SK-N-SH (cell line): ENCODE measurements at regions not wholly inside any gene's neighbourhood (a gene's known extent, or its start where the extent isn't known, plus 50 kb on each side); places are given as distances from the start of the nearest gene placed in this dataset.

Experiments
- CTCF ChIA-PET: fragments of 300-600, 350-600 bp; formaldehyde crosslinking; extraction: SDS; loops from one replicate; lab custom pipeline; 2021; lab: Yijun Ruan, JAX
- POLR2A ChIA-PET: fragments of 350-600 bp; sonication (Branson Sonifier 250); formaldehyde crosslinking; extraction: SDS; loops from one replicate; lab custom pipeline; 2020; ENCODE audit warnings: antibody characterized with exemption, inconsistent platforms; lab: Yijun Ruan, JAX
- DNase-seq: peaks from one replicate; pipeline ENCODE4 v3.0.0; 2012
- H2AFZ ChIP-seq: fragments of 200-600 bp; sonication (generic); 2 replicates; pipeline ENCODE4 v1.8.1; 2016; ENCODE audit warnings: antibody characterized with exemption, mild to moderate bottlenecking, low read depth
- H3F3A ChIP-seq: fragments of 200-600 bp; sonication (generic); replicated peaks from 2 replicates; pipeline ENCODE3; 2016; ENCODE audit warnings: antibody characterized with exemption, mild to moderate bottlenecking; ENCODE audit not compliant: insufficient read depth
- H3K27ac ChIP-seq, 2 experiments: fragments of 200-500 bp in 1 of 2; fragments of 200-600 bp in 1 of 2; sonication (Bioruptor generic) in 1 of 2; sonication (generic), shearing (Covaris generic) in 1 of 2; 2 replicates each; pipeline versions ENCODE4 v1.5.1 to v1.6.1; 2014 to 2016; ENCODE audit warnings: low read depth in 2 of 2, inconsistent platforms in 1 of 2, low read length in 1 of 2, mild to moderate bottlenecking in 1 of 2, mixed read lengths in 1 of 2
- H3K27me3 ChIP-seq: fragments of 200-600 bp; sonication (generic), shearing (Covaris generic); 2 replicates; pipeline ENCODE4 v1.6.1; 2016; ENCODE audit warnings: mixed run types; ENCODE audit not compliant: insufficient read depth
- H3K36me3 ChIP-seq, 2 experiments: fragments of 200-500 bp in 1 of 2; fragments of 200-600 bp in 1 of 2; sonication (Bioruptor generic) in 1 of 2; sonication (generic) in 1 of 2; replicated peaks in 1 of 2; 2 replicates each; pipeline versions ENCODE3 to v1.5.1; 2014 to 2016; ENCODE audit warnings: low read length in 1 of 2, mild to moderate bottlenecking in 1 of 2; ENCODE audit not compliant: insufficient read depth in 2 of 2, control insufficient read depth in 1 of 2
- H3K4me1 ChIP-seq, 2 experiments: fragments of 200-500 bp in 1 of 2; fragments of 200-600 bp in 1 of 2; sonication (Bioruptor generic) in 1 of 2; sonication (generic), shearing (Covaris generic) in 1 of 2; 2 replicates each; pipeline versions ENCODE4 v1.5.1 to v1.6.1; 2014 to 2016; ENCODE audit warnings: low read depth in 1 of 2, low read length in 1 of 2, mixed run types in 1 of 2; ENCODE audit not compliant: insufficient read depth in 2 of 2, control insufficient read depth in 1 of 2
- H3K4me2 ChIP-seq: fragments of 200-600 bp; sonication (generic), shearing (Covaris generic); 2 replicates; pipeline ENCODE4 v1.6.1; 2017; ENCODE audit warnings: mixed run types
- H3K4me3 ChIP-seq, 2 experiments: fragments of 200-500 bp in 1 of 2; fragments of 200-600 bp in 1 of 2; sonication (Bioruptor generic) in 1 of 2; sonication (generic), shearing (Covaris generic) in 1 of 2; 2 replicates each; pipeline versions ENCODE4 v1.5.1 to v1.8.1; 2014 to 2016; ENCODE audit warnings: low read depth in 2 of 2, inconsistent platforms in 1 of 2, low read length in 1 of 2, mild to moderate bottlenecking in 1 of 2, mixed read lengths in 1 of 2, moderate library complexity in 1 of 2
- H3K79me2 ChIP-seq: fragments of 200-600 bp; sonication (generic); 2 replicates; pipeline ENCODE4 v1.8.1; 2017; ENCODE audit warnings: mild to moderate bottlenecking; ENCODE audit not compliant: insufficient read depth
- H3K9ac ChIP-seq: fragments of 200-600 bp; sonication (generic); 2 replicates; pipeline ENCODE4 v1.6.1; 2017; ENCODE audit warnings: mixed run types
- H3K9me2 ChIP-seq: fragments of 200-600 bp; sonication (generic); 2 replicates; pipeline ENCODE4 v1.6.1; 2017; ENCODE audit warnings: mixed run types
- H3K9me3 ChIP-seq: fragments of 200-600 bp; sonication (generic); 2 replicates; pipeline ENCODE4 v1.6.1; 2017; ENCODE audit warnings: mixed run types, mild to moderate bottlenecking, moderate library complexity
- H4K20me1 ChIP-seq: fragments of 200-600 bp; sonication (generic); 2 replicates; pipeline ENCODE4 v1.6.1; 2017; ENCODE audit warnings: mild to moderate bottlenecking, mixed run types; ENCODE audit not compliant: insufficient read depth
- CTCF ChIP-seq: fragments of 200-600 bp; sonication (generic); IDR thresholded peaks from 2 replicates; pipeline ENCODE4 v1.6.1; 2017; ENCODE audit warnings: antibody characterized with exemption, mild to moderate bottlenecking, moderate library complexity
- ELF1 ChIP-seq: IDR thresholded peaks from 2 replicates; pipeline ENCODE4 v1.4.0; 2012
- EP300 ChIP-seq, 2 experiments: IDR thresholded peaks; 2 replicates each; pipeline versions ENCODE4 v1.4.0 to v1.6.1; 2012; ENCODE audit warnings: borderline replicate concordance in 1 of 2, low read depth in 1 of 2, low read length in 1 of 2
- FOXJ3 ChIP-seq: sonication (generic); formaldehyde crosslinking; IDR thresholded peaks from 2 replicates; pipeline ENCODE4 v1.5.1; 2020; ENCODE audit warnings: mild to moderate bottlenecking, missing genetic modification reagents
- FOXM1 ChIP-seq: IDR thresholded peaks from 2 replicates; pipeline ENCODE4 v1.4.0; 2012; ENCODE audit warnings: low read depth, mild to moderate bottlenecking
- GABPA ChIP-seq: IDR thresholded peaks from 2 replicates; pipeline ENCODE4 v1.4.0; 2012; ENCODE audit warnings: low read depth, mild to moderate bottlenecking
- IRF3 ChIP-seq: fragments of 150-350 bp; IDR thresholded peaks from 2 replicates; pipeline ENCODE4 v1.6.1; 2016; ENCODE audit warnings: mild to moderate bottlenecking, low read depth, low read length
- MEF2A ChIP-seq: IDR thresholded peaks from 2 replicates; pipeline ENCODE4 v1.4.0; 2012; ENCODE audit warnings: low read depth, borderline replicate concordance
- NFIC ChIP-seq: IDR thresholded peaks from 2 replicates; pipeline ENCODE4 v1.4.0; 2012; ENCODE audit warnings: borderline replicate concordance
- NRF1 ChIP-seq: IDR thresholded peaks from 2 replicates; pipeline ENCODE4 v1.6.1; 2012; ENCODE audit warnings: low read depth, mild to moderate bottlenecking, low read length
- PBX3 ChIP-seq: IDR thresholded peaks from 2 replicates; pipeline ENCODE4; 2012
- RAD21 ChIP-seq: IDR thresholded peaks from 2 replicates; pipeline ENCODE4 v1.6.1; 2012; ENCODE audit warnings: mild to moderate bottlenecking, low read length
- RCOR1 ChIP-seq: fragments of 150-350 bp; IDR thresholded peaks from 2 replicates; pipeline ENCODE4 v1.6.1; 2017; ENCODE audit warnings: antibody characterized with exemption, low read length
- RFX5 ChIP-seq: IDR thresholded peaks from 2 replicates; pipeline ENCODE4 v1.6.1; 2012; ENCODE audit warnings: mild to moderate bottlenecking, improper control_type of control experiment, low read length
- RXRA ChIP-seq: IDR thresholded peaks from 2 replicates; pipeline ENCODE4 v1.4.0; 2012; ENCODE audit warnings: low read depth, mild to moderate bottlenecking, borderline replicate concordance
- SIN3A ChIP-seq: IDR thresholded peaks from 2 replicates; pipeline ENCODE4 v1.6.1; 2012; ENCODE audit warnings: low read depth, mild to moderate bottlenecking, low read length, moderate library complexity, borderline replicate concordance
- TCF12 ChIP-seq: IDR thresholded peaks from 2 replicates; pipeline ENCODE4 v1.4.0; 2012
- TEAD4 ChIP-seq: IDR thresholded peaks from 2 replicates; pipeline ENCODE4 v1.4.0; 2012; ENCODE audit warnings: mild to moderate bottlenecking, borderline replicate concordance; ENCODE audit not compliant: insufficient read depth
- USF2 ChIP-seq: fragments of 150-350 bp; IDR thresholded peaks from 2 replicates; pipeline ENCODE4 v1.6.1; 2017; ENCODE audit warnings: antibody characterized with exemption, low read length, low read depth, borderline replicate concordance
- WGBS: methylation state at CpG from one replicate; pipeline ENCODE4 v1.1.6; 2017; ENCODE audit warnings: low lambda C conversion rate; 5-methylcytosine and 5-hydroxymethylcytosine counted together
- TF ChIP-seq, protein P1 (sequence below): IDR thresholded peaks from 2 replicates; pipeline ENCODE4 v1.6.1; 2012; ENCODE audit warnings: mild to moderate bottlenecking, low read depth, low read length, moderate library complexity
- TF ChIP-seq, protein P2 (sequence below): IDR thresholded peaks from 2 replicates; pipeline ENCODE4 v1.4.0; 2012; ENCODE audit warnings: low read depth

DNA sequence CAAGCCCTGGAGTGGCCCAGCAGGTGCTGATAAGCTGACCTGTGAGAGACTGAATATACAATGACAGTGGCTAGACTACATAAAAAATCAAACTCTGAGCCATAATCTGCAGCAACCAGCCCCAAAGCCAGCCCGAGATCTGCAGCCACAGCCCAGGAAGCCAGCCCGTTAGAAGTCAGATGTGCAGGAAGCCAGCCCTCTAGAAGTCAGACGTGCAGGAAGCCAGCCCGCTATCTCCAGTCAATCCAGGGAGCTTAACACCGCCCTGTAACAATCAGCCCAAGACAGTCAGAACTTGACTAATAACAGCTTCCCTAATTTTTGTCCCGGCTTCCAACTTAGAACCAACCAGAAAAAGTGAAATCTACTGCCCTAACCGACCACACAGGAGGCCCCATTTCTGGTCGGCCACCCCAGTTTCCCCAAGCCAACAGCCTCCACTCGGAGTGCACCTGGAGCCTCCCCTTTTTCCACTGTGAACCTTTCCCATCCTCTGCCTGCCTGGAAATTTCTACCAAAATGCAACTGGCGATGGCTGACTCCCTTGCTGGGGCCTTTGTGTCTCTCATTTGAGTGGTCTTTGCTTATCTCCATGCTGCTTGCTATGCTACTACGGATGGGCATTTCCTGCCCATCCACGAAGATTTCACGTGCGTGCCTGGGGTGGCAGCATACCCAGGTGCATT lies 769.3 kb downstream of the KCNJ18 start:
- Histone ChIP-seq H3K9me3 (no peaks in the 10 kb centered on the region), H2AFZ (no peak overlapping the region)
- no peak for TF ChIP-seq RFX5
- TF ChIP-seq GABPA: no peak
- TF ChIP-seq TEAD4: no peak
- no peak for TF ChIP-seq MEF2A
- TF ChIP-seq FOXJ3 (CRISPR knock-in tag): no peak
- TF ChIP-seq RAD21: no peak
- no peak for TF ChIP-seq NFIC
- TF ChIP-seq USF2: no peak
- TF ChIP-seq SIN3A: no peak
- no peak for TF ChIP-seq EP300 (IDR thresholded peaks at IDR 0.05; ENCODE audit: borderline replicate concordance in 1 of 2, low read depth in 1 of 2, low read length in 1 of 2)
- no peak for TF ChIP-seq CTCF
- TF ChIP-seq, all 33 proteins: peak for 0
- WGBS: 2% methylated on average over 12 of the region's 14 CpGs
- H3K4me3 ChIP-seq: no peak overlapping the region
- peaks cover 51% of the 10 kb centered on the region; the same call in 1 of the 2 replicates for H3K27me3 ChIP-seq
- no peaks in the 10 kb centered on the region for H3K79me2 ChIP-seq
- H3K4me1 ChIP-seq: no peaks in the 10 kb centered on the region
- no peak overlapping the region for H3K27ac ChIP-seq
- no peaks in the 10 kb centered on the region for H3K36me3 ChIP-seq
- POLR2A ChIA-PET: no interaction called here
- H3K9ac ChIP-seq: no peak overlapping the region
- no peaks in the 10 kb centered on the region for H3K9me2 ChIP-seq
- CTCF ChIA-PET: no interaction called here
- no peaks in the 10 kb centered on the region for H4K20me1 ChIP-seq
- no peak overlapping the region for H3K4me2 ChIP-seq
- H3F3A ChIP-seq: no peaks in the 10 kb centered on the region
- no peak for DNase-seq

- Histone ChIP-seq H3K9ac (no peak overlapping the region), H3K36me3 (no peaks in the 10 kb centered on the region), H4K20me1 (no peaks in the 10 kb centered on the region), H2AFZ (no peak overlapping the region), H3K4me1 (no peaks in the 10 kb centered on the region), H3K27ac (no peak overlapping the region), H3K9me3 (no peaks in the 10 kb centered on the region), H3K4me2 (no peak overlapping the region), H3K4me3 (no peak overlapping the region), H3K9me2 (no peaks in the 10 kb centered on the region), H3F3A (no peaks in the 10 kb centered on the region), H3K27me3 (peaks cover 43% of the 10 kb centered on the region; the same call in 1 of the 2 replicates), H3K79me2 (no peaks in the 10 kb centered on the region)
- POLR2A ChIA-PET: no interaction called here
- CTCF ChIA-PET: no interaction called here
- DNase-seq: no peak
- WGBS: 4% methylated on average over 6 of the region's 6 CpGs
- no peak for TF ChIP-seq ELF1
- no peak for TF ChIP-seq RCOR1
- no peak for TF ChIP-seq NRF1
- TF ChIP-seq, protein P1, sequence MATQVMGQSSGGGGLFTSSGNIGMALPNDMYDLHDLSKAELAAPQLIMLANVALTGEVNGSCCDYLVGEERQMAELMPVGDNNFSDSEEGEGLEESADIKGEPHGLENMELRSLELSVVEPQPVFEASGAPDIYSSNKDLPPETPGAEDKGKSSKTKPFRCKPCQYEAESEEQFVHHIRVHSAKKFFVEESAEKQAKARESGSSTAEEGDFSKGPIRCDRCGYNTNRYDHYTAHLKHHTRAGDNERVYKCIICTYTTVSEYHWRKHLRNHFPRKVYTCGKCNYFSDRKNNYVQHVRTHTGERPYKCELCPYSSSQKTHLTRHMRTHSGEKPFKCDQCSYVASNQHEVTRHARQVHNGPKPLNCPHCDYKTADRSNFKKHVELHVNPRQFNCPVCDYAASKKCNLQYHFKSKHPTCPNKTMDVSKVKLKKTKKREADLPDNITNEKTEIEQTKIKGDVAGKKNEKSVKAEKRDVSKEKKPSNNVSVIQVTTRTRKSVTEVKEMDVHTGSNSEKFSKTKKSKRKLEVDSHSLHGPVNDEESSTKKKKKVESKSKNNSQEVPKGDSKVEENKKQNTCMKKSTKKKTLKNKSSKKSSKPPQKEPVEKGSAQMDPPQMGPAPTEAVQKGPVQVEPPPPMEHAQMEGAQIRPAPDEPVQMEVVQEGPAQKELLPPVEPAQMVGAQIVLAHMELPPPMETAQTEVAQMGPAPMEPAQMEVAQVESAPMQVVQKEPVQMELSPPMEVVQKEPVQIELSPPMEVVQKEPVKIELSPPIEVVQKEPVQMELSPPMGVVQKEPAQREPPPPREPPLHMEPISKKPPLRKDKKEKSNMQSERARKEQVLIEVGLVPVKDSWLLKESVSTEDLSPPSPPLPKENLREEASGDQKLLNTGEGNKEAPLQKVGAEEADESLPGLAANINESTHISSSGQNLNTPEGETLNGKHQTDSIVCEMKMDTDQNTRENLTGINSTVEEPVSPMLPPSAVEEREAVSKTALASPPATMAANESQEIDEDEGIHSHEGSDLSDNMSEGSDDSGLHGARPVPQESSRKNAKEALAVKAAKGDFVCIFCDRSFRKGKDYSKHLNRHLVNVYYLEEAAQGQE: no peak
- TF ChIP-seq PBX3: no peak
- TF ChIP-seq TCF12: no peak
- TF ChIP-seq, protein P2, sequence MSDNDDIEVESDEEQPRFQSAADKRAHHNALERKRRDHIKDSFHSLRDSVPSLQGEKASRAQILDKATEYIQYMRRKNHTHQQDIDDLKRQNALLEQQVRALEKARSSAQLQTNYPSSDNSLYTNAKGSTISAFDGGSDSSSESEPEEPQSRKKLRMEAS: no peak
- TF ChIP-seq RXRA: no peak
- no peak for TF ChIP-seq IRF3
- TF ChIP-seq FOXM1: no peak
- no peak for TF ChIP-seq RFX5
Measured at GRCh38 chr17:22462461-22462860, 770.1 kb downstream of the KCNJ18 start.
